ENCODE measurements at regions not wholly inside any gene's neighbourhood (a gene's known extent, or its start where the extent isn't known, plus 50 kb on each side); places are given as distances from the start of the nearest gene placed in this dataset.
A peak's percentile ranks its signal among the peaks of the same experiment; 100 is the strongest.

GRCh38 chr10:130337696-130338635 lies 201.8 kb downstream of the GLRX3 start:
- intact Hi-C loops (cut with DNase I; ENCODE audit: low total_unique reads), result no loop called here
- no peaks in the 10 kb centered on the region for H3K36me3 ChIP-seq
- TF ChIP-seq POLR2A (IDR thresholded peaks at IDR 0.05) (no peak), CTCF (IDR thresholded peaks at IDR 0.05 in 4 of 5, conservative IDR thresholded peaks at IDR 0.05 in 1 of 5) (no peak)
- H3K9me3 ChIP-seq, result no peaks in the 10 kb centered on the region
- H3K27ac ChIP-seq, result peak overlapping the region in 3 of 4 donors; percentile 48 to 80 (median 64)
- no peaks in the 10 kb centered on the region for H3K27me3 ChIP-seq
- ATAC-seq (peak; percentile 78 to 90), DNase-seq (peak; percentile 45 to 47)
- no peak overlapping the region for H3K4me3 ChIP-seq
- H3K4me1 ChIP-seq, result peaks cover 8% of the 10 kb centered on the region in 2 donors
- in situ Hi-C loops (cut with MboI; ENCODE audit: low sequenced_read_pairs in 4 of 4), result no loop called here

- in situ Hi-C loops (cut with MboI; ENCODE audit: low sequenced_read_pairs in 4 of 4) (no loop called here), intact Hi-C loops (cut with DNase I; ENCODE audit: low total_unique reads) (no loop called here)
- Histone ChIP-seq H3K9me3 (no peaks in the 10 kb centered on the region), H3K36me3 (no peaks in the 10 kb centered on the region), H3K4me3 (no peak overlapping the region), H3K4me1 (peaks cover 8% of the 10 kb centered on the region in 2 donors), H3K27ac (no peak overlapping the region), H3K27me3 (no peaks in the 10 kb centered on the region)
- DNase-seq (no peak), ATAC-seq (no peak)
- no peak for TF ChIP-seq POLR2A (IDR thresholded peaks at IDR 0.05)
- no peak for TF ChIP-seq CTCF (IDR thresholded peaks at IDR 0.05 in 4 of 5, conservative IDR thresholded peaks at IDR 0.05 in 1 of 5)
Measured at GRCh38 chr10:130338636-130339024, 202.4 kb downstream of the GLRX3 start.

GRCh38 chr10:130339091-130339490 lies 202.9 kb downstream of the GLRX3 start:
- no peak overlapping the region for H3K4me3 ChIP-seq
- H3K36me3 ChIP-seq, result no peaks in the 10 kb centered on the region
- TF ChIP-seq CTCF (IDR thresholded peaks at IDR 0.05 in 4 of 5, conservative IDR thresholded peaks at IDR 0.05 in 1 of 5) (no peak), POLR2A (IDR thresholded peaks at IDR 0.05) (no peak)
- intact Hi-C loops (cut with DNase I; ENCODE audit: low total_unique reads) (no loop called here), in situ Hi-C loops (cut with MboI; ENCODE audit: low sequenced_read_pairs in 4 of 4) (no loop called here)
- no peaks in the 10 kb centered on the region for H3K9me3 ChIP-seq
- no peaks in the 10 kb centered on the region for H3K27me3 ChIP-seq
- no peak for DNase-seq
- no peak for ATAC-seq
- no peak overlapping the region for H3K27ac ChIP-seq
- peaks cover 8% of the 10 kb centered on the region in 2 donors for H3K4me1 ChIP-seq

- TF ChIP-seq CTCF (IDR thresholded peaks at IDR 0.05 in 4 of 5, conservative IDR thresholded peaks at IDR 0.05 in 1 of 5) (no peak), POLR2A (IDR thresholded peaks at IDR 0.05) (no peak)
- intact Hi-C loops (cut with DNase I; ENCODE audit: low total_unique reads), result no loop called here
- in situ Hi-C loops (cut with MboI; ENCODE audit: low sequenced_read_pairs in 4 of 4), result no loop called here
- no peaks in the 10 kb centered on the region for H3K36me3 ChIP-seq
- peaks cover 8% of the 10 kb centered on the region in 2 donors for H3K4me1 ChIP-seq
- H3K4me3 ChIP-seq, result no peak overlapping the region
- ATAC-seq, result no peak
- DNase-seq, result no peak
- no peaks in the 10 kb centered on the region for H3K9me3 ChIP-seq
- no peaks in the 10 kb centered on the region for H3K27me3 ChIP-seq
- H3K27ac ChIP-seq, result no peak overlapping the region
Measured at GRCh38 chr10:130339911-130340310, 203.7 kb downstream of the GLRX3 start.
